NCI-H2171 treated with DMSO at 0.1 percent for 48 hours (cell line): ENCODE measurements at regions not wholly inside any gene's neighbourhood (a gene's known extent, or its start where the extent isn't known, plus 50 kb on each side); places are given as distances from the start of the nearest gene placed in this dataset.
"Not testable (repeated sequence)": the region's sequence is repeated elsewhere in the genome, so short reads cannot be mapped to it uniquely, and the experiment has no call there.

ENCODE experiments used
- DNase-seq: peaks from one replicate; lab custom pipeline; 2025; lab: John Stamatoyannopoulos, UW

GRCh38 chr2:195168369-195168768, 488.7 kb upstream of the SLC39A10 start:
- no peak for DNase-seq

GRCh38 chr2:195164930-195165329, 492.1 kb upstream of the SLC39A10 start:
- no peak for DNase-seq

DNA sequence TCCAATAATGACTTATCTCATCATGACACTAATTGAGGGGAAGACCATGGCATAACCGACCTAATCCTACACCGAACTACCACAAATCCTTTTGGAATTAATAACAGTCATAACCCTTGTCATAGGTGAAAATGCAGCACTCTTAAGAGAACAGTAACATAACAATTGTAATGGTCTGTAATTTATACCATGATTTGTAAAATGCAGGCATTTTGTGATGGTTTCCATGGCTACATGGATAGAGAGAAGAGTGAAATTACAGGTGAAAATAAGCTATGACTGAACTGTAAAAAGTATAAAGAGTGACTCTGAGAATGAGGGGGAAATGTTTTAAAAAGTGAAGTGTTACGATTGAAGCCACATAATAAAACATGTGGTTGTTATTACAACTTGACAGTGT, 494.1 kb upstream of the SLC39A10 start:
- DNase-seq, result no peak

DNA sequence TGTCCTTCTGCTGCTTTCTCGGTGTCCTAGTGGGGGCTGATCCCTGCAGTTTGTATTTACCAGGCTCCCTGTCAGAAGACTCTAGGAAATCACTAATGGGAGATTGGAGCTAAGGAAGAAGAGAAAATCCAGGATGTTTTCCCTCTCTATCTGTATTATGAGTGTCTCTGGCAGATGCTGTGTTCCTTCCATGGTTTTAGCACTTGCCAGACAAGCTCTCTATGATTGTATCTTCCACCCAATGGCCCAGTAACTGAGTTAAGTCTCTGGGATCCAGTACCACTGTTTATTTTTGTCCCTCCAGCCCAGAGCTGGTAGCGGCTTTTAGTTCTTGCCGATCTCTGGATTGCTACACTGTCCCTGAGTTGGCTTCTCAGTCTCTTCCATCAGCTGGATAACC, 494.8 kb upstream of the SLC39A10 start:
- DNase-seq, result no peak

DNA sequence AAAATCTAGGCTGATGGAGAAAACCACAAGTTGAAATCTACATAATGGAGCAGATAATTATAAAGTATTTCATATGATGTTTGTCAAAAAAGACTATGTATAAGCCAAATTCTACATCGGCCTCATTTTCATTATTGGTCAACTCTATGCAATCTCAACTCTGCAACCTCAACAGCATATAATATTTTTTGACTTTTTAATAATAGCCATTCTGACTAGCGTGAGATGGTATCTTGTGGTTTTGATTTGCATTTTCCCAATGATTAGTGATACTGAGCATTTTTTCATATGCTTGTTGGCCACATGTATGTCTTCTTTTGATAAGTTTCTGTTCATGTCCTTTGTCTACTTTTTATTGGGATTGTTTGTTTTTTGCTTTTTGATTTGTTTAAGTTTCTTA, 496.1 kb upstream of the SLC39A10 start:
- no peak for DNase-seq

GRCh38 chr2:195151711-195152110, 505.3 kb upstream of the SLC39A10 start:
- DNase-seq, result no peak

DNA sequence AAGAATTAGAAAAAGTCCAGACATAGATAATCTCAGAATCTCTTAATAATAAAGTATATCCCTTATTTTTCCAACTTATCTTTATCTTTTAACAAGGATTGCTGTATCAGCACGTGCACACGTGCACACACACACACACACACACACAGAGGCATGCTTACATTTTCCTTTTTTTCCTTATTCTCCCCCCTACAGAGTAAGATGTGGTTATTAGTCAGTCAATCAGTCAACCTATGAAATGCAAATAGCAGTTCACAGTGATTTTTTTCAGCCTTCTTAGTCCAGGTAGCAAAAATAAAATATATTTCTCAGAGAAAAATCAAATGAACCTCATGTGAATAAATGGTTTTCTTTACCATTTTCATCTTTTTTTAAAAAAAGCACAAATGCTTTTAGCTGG, 506.2 kb upstream of the SLC39A10 start:
- DNase-seq, result no peak

DNA sequence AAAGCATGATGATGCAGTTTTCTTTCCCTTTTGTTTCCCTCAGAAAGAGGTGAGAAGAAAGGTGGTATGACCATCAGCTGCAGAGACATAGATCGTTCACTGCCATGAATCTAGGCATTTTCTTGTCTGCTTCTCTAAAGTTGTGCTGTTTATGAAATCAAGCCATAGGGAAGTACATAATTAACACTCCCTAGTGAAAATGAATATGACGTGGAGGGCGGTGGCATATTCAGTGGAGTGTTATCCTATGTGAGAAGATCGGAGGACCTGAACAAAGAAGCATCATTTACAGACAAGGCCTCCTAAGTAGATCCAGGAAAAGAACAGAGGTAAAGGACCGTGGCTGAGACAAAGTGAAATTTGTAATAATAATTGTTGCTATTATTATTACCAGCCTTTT, 509.0 kb upstream of the SLC39A10 start:
- DNase-seq, result no peak

DNA sequence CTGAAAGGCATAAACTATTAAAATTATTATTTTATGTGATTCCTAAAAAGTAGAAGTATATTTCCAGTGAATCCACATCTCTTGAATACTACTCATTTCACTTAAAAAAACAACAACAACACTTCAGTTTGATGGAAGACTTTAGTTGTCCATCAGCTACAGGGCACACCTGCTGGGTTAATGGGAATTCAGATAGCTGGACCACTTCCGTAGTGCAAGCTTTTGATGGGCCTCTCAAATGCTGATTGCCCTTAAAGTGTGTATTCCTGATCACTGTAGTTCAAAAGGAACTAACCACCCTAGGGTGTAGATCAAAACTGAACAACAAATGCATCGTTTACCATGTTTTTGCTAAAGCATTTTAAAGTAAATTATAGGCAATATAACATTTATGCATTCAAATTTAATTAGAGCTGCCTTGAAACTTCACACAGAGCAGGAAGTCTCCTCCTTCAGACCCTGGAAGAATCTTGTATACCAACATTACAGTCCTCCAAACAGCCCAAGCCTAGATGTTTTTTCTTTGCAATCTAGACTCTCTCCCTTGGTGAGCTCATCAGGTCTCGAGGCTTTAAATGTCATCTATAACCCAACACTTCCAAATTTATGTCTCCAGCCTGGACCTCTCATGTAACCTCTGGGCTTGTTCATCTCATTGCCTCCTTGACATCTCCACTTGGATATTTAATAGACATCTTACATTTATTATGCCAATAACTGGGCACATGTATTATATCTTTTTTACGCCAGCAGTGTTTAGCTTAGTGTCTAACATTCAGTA, 510.1 kb upstream of the SLC39A10 start:
- DNase-seq, result no peak

DNA sequence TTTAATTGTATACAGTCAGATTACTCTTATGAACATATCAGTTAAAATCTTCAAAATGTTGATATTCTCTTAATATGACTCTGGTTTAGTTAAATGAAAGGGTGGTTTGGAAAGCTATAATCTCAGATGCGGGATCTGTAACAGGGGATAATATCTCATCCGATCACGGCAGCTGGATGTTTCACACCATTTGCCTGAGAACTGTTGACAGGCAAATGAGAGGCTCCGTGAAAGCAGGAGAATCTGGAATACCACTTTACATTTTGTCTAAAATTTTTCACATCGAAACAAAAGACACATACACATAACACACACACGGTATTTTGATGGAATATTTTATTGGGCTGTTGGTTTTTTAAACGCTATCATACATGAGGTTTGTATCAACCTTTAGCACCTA, 518.6 kb upstream of the SLC39A10 start:
- DNase-seq, result no peak

- not testable (repeated sequence) for DNase-seq
Observed at GRCh38 chr2:195125889-195126288, 531.1 kb upstream of the SLC39A10 start.

DNA sequence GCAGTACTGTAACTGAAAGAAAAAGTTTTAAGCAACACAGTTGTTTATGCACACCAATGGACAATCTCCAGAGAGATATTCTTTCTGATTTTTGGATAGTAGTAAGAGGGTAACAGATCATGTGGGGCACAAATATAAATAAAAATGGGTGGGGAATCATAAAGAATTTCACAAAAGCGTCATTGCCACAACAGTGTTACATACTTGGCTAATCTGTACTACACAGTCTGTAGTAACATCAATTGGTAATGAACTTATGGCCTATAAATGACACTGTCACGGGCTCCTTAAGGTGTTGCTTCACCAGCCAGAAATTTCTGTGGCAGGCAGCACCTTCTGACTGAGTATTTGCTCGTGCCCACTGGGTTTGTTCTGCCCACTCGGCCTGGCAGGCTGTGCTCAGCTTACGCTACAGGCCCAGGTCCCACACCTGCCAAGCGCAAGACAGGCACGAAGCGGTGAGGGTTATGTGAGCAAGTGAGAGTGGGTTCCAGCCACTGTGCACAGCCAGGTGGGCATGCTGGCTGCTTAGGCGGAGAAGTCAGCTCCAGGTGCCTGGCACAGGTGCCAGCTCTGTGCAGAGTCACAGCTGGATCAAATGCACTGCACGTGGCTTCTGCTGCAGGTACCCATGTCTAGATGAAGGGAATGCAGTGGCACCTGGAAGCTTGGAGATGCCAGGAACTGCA, 532.5 kb upstream of the SLC39A10 start:
- no peak for DNase-seq

DNA sequence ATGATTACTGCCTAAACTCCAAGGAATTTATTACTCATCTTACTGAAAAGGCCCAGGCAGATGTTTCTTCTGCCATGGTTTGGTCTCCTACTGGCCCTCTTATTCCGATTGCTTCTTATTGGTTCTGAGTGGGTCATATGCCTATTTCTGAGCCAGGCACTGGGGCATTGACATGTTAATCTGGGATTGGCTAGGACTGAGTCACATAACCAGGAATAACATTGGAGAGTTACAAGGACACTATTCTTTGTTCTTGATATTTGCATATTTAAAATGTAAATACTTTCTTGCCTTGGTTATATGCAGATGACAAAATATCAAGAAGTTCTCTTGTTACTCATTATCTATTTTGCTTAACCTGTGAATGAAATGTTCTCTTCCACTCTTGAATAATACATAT, 534.4 kb upstream of the SLC39A10 start:
- no peak for DNase-seq

DNA sequence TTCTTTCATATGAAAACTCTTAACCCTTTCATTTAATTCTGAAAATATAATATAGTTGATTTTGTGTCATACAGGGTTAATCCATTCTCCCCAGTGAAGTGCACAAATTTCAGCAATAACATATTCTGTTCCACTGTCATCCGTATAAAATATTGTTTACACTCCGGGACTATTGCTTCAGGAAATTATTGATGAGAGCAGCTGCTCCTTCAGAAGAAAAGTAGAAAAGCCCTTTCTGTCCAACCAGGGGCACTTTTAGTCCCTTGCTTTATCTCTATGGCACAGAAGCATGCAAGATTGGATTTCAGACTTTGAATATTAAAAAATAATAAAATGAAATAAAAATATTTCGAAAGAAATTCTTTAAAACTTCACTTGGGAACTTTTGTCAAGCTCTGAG, 535.7 kb upstream of the SLC39A10 start:
- no peak for DNase-seq

DNA sequence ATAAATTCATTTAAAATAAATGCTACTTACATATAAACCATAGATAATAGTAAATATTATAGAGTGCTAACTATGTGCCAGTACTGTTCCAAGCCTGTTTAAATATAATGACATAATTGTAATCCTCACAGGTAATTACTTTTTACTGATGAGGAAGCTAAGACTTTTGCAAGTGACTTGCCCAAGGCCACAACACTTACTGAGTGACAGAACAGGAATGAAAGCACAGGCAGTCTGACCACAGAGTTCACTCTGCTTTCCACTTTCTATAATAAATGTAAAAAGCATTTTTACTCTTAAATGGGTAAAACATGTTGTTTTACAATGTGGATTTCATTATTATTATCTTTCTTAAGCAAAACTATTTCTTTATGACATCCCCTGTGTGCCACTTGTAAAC, 537.8 kb upstream of the SLC39A10 start:
- no peak for DNase-seq

- DNase-seq, result no peak
Observed at GRCh38 chr2:195118276-195118675, 538.8 kb upstream of the SLC39A10 start.

- no peak for DNase-seq
Observed at GRCh38 chr2:195117011-195117410, 540.0 kb upstream of the SLC39A10 start.

GRCh38 chr2:195115738-195116137, 541.3 kb upstream of the SLC39A10 start:
- DNase-seq, result no peak

DNA sequence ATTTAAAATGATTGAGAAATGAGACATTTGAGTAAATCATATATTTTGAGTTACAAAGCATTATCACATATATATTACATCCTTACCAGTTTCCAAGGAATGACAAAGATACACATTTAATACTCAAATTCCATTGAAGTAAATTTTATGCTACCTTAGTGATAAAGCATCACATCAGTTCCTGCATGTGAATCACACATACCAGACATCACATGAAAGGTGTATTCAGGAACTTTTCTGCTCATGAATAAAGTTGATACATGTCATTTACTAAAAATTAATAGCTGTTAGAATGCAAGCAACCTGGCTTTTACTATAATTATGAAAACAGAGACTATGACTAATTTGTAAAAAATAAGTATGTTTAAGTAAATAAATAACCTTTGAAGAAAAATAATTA, 548.8 kb upstream of the SLC39A10 start:
- DNase-seq, result no peak

DNA sequence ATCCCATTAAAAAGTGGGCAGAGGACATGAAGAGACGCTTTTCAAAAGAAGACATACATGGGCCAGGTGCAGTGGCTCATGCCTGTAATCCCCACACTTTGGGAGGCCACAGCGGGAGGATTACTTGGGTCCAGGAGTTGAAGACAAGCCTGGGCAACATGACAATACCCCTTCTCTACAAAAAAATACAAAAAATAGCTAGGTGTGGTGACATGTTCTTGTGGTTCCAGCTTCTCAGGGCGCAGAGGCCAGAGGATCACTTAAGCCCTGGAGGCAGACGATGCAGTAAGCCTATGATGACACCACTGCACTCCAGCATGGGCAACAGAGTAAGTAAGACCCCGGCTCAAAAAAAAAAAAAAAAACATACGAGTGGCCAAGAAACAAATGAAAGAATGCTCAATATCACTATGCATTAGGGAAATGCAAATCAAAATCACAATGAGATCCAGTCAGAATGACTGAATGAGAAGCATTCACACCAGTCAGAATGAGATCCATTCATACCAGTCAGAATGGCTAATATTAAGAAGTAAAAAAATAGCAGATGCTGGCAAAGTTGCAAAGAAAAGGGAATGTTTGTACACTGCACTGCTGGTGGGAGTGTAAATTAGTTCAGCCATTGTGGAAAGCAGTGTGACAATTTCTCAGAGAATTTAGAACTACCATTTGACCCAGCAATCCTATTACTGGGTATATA, 550.2 kb upstream of the SLC39A10 start:
- DNase-seq, result no peak

DNA sequence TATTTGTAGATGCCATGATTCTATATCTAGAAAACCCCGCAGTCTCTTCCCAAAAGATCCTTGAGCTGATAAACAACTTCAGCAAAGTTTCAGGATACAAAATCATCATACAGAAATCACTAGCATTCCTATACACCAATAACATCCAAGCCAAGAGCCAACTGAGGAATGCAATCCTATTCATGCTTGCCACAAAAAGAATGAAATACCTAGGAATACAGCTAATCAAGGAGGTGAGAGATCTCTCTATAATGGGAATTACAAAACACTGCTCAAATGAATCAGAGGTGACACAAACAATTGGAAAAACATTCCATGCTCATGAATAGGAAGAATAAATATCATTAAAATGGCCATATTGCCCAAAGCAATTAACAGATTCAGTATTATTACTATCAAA, 551.4 kb upstream of the SLC39A10 start:
- no peak for DNase-seq

GRCh38 chr2:195094330-195094729, 562.7 kb upstream of the SLC39A10 start:
- no peak for DNase-seq

GRCh38 chr2:195092341-195092740, 564.7 kb upstream of the SLC39A10 start:
- DNase-seq, result peak; percentile 32
